ENCODE measurements at regions not wholly inside any gene's neighbourhood (a gene's known extent, or its start where the extent isn't known, plus 50 kb on each side); places are given as distances from the start of the nearest gene placed in this dataset.

DNA sequence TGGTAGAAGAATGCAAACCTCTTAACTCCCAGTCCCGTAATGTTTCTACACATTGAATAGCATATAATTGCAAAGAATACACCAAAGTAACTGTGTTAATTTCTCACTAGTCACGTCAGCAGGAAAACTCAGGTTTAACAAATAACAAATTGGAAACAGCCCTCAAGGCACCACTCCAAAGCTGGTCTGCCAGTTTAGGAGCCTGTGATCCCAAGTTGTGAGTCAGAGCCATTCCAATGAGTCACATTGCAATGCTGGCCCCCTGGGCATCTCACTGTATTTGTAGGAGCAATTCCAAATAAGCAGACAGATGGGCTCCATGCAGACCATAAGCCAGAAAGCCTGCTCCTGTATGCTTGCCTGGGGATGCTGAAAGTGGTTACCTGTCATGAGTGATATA lies 143.2 kb upstream of the SETBP1 start:
- no peak for TF ChIP-seq CTCF (IDR thresholded peaks at IDR 0.05)
- no peak for TF ChIP-seq POLR2A (IDR thresholded peaks at IDR 0.05)

All from gastroesophageal sphincter (tissue), 3 donors.